ENCODE measurements at regions not wholly inside any gene's neighbourhood (a gene's known extent, or its start where the extent isn't known, plus 50 kb on each side); places are given as distances from the start of the nearest gene placed in this dataset.

DNA sequence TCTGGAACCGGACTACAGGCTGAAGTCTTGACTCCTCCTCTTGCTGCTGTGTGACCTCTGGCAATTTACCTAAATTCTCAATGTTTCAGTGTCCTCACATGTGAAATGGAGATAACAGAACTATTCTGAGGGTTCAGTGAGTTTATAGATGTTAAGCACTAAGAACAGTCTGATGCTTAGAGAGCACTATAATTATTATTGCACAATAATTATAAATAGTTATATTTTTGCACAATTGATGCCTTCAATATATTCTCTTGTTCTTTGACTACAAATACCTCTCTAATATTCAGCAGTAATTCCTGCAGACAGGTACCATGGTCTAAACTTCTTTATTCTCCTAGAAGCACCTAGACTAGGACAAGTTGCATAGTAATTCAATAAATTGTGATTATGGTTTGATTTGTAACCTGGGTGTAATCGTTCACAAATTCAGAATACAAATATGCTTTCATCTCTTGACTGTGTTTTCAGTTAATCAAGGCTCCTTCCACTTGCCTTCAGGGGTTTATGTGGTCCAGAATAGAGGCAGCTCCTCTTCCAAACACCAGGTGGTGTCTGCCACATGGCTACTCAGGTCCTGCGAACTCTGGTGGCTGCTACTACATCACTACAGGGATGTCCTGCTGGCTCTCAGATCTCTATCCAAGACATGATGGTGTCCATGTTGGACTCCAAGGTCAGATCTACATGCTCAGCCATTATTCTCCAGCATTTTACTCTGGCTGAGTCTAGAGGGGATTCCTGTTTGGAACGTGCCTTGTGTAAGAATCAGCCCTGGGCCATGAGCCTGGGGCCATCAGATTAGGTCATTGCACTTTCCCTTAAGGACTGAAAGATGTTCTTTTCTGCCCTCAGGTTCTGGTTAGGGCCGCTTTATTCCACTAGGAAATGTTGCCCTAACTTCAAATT lies 103.4 kb downstream of the QRFPR start:
- no peak for DNase-seq (ENCODE audit: low read depth)

- DNase-seq (ENCODE audit: low read depth), result no peak
Observed at GRCh38 chr4:121273191-121273590, 107.6 kb downstream of the QRFPR start.

GRCh38 chr4:121272526-121272925 lies 108.3 kb downstream of the QRFPR start:
- no peak for DNase-seq (ENCODE audit: low read depth)

- DNase-seq (ENCODE audit: low read depth), result no peak
Observed at GRCh38 chr4:121270389-121270788, 106.3 kb upstream of the TNIP3 start.

- no peak for DNase-seq (ENCODE audit: low read depth)
Observed at GRCh38 chr4:121269001-121269400, 104.9 kb upstream of the TNIP3 start.

- DNase-seq (ENCODE audit: low read depth), result no peak
Observed at GRCh38 chr4:121266982-121267381, 102.9 kb upstream of the TNIP3 start.

- DNase-seq (ENCODE audit: low read depth), result no peak
Observed at GRCh38 chr4:121256887-121257466, 92.9 kb upstream of the TNIP3 start.

DNA sequence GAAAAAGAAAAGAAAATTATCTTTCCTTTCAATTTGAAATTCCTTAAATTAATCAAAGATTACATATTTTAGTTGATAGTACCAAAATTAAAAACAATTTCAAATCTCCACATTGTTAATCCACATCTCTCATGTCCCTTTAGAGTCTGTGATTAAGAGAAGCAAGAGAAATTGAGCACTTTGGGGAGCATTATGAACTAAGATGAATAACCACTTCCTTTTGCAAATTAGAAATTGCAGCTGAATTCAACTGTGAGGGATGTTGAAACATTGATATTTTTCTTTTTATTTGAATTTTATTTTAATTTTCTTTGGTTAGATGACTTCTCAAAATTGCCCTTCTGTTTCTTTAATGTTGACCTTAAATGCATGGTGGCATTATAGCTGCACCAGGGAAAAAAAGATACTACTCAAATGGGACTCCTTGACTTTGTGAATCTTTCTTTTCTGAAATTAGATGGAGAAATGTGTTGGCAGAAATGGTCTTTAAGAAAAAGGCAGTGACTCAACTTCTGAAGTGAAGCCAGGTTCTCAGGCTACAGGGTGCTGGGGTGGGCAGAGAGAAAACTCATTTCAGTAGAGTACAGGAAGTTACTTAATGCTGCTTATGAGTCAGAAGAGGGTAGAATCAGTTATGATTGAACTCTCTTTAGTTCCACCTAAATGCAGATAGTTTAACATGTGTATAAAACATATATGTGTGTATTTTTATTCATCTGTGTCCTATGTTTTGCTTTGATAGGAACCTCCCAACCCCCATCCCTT lies 92.0 kb upstream of the TNIP3 start:
- peak; percentile 35 for DNase-seq (ENCODE audit: low read depth)

DNA sequence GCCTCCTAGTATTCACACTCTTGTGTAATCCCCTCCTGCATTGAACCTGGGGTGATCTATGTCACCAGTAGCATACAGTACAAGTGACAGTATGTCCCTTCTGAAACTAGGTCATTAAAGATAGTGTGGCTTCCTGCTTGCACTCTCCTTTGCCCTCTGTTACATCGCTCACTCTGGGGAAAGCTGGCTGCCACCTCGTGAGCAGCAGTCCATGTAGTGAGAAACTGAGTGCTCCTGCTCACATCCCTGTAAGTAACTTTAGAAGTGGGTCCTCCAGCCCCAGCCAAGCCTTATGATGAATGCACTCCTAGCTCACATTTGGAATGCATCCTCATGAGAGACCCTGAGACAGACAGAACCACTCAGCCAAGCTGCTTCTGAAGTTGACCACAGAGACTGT lies 89.8 kb upstream of the TNIP3 start:
- DNase-seq (ENCODE audit: low read depth), result no peak

DNA sequence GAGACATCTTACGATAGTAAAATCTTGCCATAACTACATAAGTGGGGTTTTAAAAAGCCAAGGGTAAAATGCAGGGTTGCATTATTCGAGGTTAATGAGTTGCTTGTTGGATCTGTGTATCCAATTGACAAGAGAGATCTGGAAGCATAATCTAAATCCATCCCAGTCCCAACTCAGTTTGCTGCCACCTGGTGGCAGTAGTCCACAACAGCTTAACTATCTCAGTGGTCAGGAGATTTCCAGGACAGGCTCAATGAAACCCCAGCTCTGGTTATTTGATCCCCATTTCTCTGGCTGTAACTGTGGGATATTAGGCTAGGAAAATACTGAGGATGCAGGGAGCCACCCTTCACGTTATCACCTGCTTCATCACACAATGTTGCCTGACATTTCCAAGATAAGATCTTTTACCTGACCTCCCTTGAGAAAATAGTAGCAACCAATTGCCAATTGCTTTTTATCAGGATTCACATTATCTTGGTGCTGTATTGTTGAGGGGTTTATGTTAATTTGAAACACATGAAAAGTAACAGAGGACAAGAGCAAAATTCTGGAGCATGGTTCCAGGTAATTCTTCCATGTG lies 88.2 kb upstream of the TNIP3 start:
- DNase-seq (ENCODE audit: low read depth), result peak; percentile 44

- DNase-seq (ENCODE audit: low read depth), result no peak
Observed at GRCh38 chr4:121248747-121249146, 84.6 kb upstream of the TNIP3 start.

GRCh38 chr4:121246698-121247097 lies 82.6 kb upstream of the TNIP3 start:
- DNase-seq (ENCODE audit: low read depth), result no peak

DNA sequence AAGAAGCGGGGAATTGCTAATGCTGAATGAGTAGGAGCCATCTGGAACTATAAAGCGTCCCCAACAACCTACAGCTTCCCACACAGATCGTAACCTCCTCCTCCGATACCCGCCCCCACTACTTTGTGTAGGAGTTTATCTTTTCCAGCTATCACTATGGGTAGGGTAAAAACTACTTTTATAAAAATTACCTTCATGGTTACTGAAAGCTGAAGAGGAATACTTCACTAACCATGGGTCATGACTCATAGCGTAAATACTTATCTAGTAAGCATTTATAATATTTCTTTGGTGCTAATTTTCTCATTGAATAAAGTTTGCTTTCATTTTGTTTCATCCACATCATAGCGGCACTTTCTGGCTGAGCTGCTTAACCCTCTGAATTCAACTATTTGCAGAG lies 79.4 kb upstream of the TNIP3 start:
- no peak for DNase-seq (ENCODE audit: low read depth)

GRCh38 chr4:121242188-121242750 lies 78.1 kb upstream of the TNIP3 start:
- no peak for DNase-seq (ENCODE audit: low read depth)

GRCh38 chr4:121239951-121240350 lies 75.8 kb upstream of the TNIP3 start:
- DNase-seq (ENCODE audit: low read depth), result no peak

DNA sequence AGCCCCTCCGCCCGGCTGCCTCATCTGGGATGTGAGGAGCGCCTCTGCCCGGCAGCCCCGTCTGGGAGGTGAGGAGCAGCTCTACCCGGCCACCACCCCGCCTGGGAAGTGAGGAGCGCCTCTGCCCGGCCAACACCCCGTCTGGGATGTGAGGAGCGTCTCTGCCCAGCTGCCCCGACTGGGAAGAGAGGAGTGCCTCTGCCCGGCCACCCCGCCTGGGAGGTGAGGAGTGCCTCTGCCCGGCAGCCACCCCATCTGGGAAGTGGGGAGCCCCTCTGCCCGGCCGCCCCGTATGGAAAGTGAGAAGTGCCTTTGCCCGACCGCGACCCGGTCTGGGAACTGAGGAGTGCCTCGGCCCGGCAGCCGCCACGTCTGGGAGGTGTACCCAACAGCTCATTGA lies 74.3 kb upstream of the TNIP3 start:
- DNase-seq (ENCODE audit: low read depth), result no peak

- DNase-seq (ENCODE audit: low read depth), result no peak
Observed at GRCh38 chr4:121237069-121237399, 72.9 kb upstream of the TNIP3 start.

GRCh38 chr4:121236353-121237068 lies 72.4 kb upstream of the TNIP3 start:
- DNase-seq (ENCODE audit: low read depth), result no peak

DNA sequence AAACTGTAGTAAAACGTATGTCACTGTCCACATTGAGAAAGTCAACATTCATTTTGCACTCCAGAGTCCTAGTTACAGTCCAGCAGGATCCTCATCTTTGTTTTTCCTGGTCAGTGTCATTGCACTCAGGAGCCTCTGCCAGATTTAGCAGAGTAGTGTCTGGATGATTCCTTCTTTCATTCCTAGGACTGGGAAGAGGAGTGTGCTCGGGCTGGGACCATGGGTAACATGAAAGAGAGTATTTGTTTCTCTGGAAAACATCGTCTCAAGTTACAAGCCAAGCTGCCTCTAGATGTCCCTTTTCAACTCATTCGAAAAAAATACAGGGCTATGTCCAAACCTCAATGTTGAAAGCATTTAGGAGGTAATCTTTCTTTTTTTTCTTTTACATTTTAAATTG lies 69.9 kb upstream of the TNIP3 start:
- no peak for DNase-seq (ENCODE audit: low read depth)

GRCh38 chr4:121229993-121230392 lies 65.9 kb upstream of the TNIP3 start:
- DNase-seq (ENCODE audit: low read depth), result no peak

GRCh38 chr4:121228848-121229247 lies 64.7 kb upstream of the TNIP3 start:
- no peak for DNase-seq (ENCODE audit: low read depth)

GRCh38 chr4:121227341-121227792 lies 63.2 kb upstream of the TNIP3 start:
- DNase-seq (ENCODE audit: low read depth), result no peak

Data from activated T-cell treated with anti-CD3 and anti-CD28 coated beads for 48 hours (primary cell).